Activated naive CD4-positive, alpha-beta T cell treated with anti-CD3 and anti-CD28 coated beads, Interleukin-2, amount 50 U/mL, for 72 hours (primary cell): ENCODE measurements at regions not wholly inside any gene's neighbourhood (a gene's known extent, or its start where the extent isn't known, plus 50 kb on each side); places are given as distances from the start of the nearest gene placed in this dataset.
"Not testable (repeated sequence)": the region's sequence is repeated elsewhere in the genome, so short reads cannot be mapped to it uniquely, and the experiment has no call there.

Experiments
- ATAC-seq, 2 donors: fragments of 150-1000 bp; cut with Tn5 transposase; 2 replicates each; pipeline ENCODE4 v1.10.0; 2021; ENCODE audit warnings: mild to moderate bottlenecking in 2 of 2, moderate library complexity in 2 of 2
- DNase-seq, 2 donors: peaks; one replicate each; pipeline ENCODE4 v3.0.0; 2021 to 2022; ENCODE audit warnings: low spot score in 2 of 2
- H3K27ac Mint-ChIP-seq, 2 donors: one replicate each; pipeline ENCODE4 v1.8.0; 2022; ENCODE audit warnings: mild to moderate bottlenecking in 2 of 2, mixed read lengths in 2 of 2
- H3K36me3 Mint-ChIP-seq, 2 donors: one replicate each; pipeline ENCODE4 v1.8.0; 2022; ENCODE audit warnings: mixed read lengths in 2 of 2
- H3K9me3 Mint-ChIP-seq, 2 donors: one replicate each; pipeline ENCODE4 v1.8.0; 2022; ENCODE audit warnings: mixed read lengths in 2 of 2

- H3K9me3 Mint-ChIP-seq, DNase-seq, H3K27ac Mint-ChIP-seq, ATAC-seq, H3K36me3 Mint-ChIP-seq: not testable (repeated sequence)
Measured at GRCh38 chr21:6083574-6084120, 4437.7 kb upstream of the TPTE start.

DNA sequence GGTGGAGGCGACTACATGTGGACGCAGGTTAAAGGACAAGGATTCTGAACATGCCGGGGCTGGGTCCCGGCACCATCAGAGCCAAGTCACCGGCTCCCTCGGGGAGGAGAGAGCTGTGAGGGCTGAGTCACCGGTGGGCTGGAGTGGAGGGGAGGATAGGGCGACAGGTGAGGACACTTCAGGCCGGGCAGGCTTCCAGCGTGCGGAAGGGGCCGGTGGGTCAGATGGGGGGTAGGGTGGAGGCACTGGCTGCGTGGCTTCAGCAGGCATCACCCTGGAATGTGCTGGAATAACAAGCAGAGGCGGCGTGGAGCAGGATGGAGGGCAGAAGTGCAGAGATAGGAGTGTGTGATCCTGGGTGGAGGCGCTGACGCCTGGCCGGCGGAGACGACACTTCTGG, 4435.3 kb upstream of the TPTE start:
- not testable (repeated sequence) for ATAC-seq, H3K36me3 Mint-ChIP-seq, DNase-seq, H3K9me3 Mint-ChIP-seq, H3K27ac Mint-ChIP-seq

DNA sequence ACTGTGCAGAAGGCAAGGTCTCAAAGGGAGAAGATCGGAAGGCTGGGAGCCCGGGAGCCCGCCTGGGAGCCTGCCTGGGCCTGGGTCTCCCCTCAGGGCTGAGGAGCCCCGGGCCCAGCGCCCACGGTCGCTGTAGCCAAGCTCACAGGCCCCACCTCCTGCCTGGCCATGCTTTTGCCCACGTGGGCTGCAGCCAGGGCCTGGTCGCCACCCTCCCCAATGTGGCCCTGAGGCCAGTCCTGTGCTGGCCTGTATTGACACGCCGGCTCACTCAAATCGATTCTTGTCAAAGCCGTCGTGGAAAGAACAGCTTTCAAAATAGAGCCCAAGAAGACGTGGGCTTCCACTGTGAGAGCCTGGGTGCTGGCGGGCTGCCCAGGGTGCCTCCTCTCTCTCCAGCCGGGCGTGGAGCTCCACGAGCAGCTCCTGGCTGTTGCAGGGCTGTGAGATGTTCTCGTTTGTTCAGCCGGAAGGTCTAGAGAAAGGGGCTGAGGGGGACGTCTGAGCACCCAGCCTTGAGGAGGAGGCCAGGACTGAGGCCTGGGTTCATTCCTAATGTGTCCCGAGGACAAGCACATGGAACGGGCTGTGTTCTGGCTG, 4433.7 kb upstream of the TPTE start:
- not testable (repeated sequence) for H3K9me3 Mint-ChIP-seq, ATAC-seq, DNase-seq, H3K36me3 Mint-ChIP-seq, H3K27ac Mint-ChIP-seq

GRCh38 chr21:6090286-6090908, 4431.0 kb upstream of the TPTE start:
- H3K36me3 Mint-ChIP-seq, H3K9me3 Mint-ChIP-seq, ATAC-seq, H3K27ac Mint-ChIP-seq, DNase-seq: not testable (repeated sequence)

- H3K9me3 Mint-ChIP-seq, ATAC-seq, H3K27ac Mint-ChIP-seq, DNase-seq, H3K36me3 Mint-ChIP-seq: not testable (repeated sequence)
Measured at GRCh38 chr21:6091335-6092027, 4429.9 kb upstream of the TPTE start.

- H3K36me3 Mint-ChIP-seq, ATAC-seq, H3K27ac Mint-ChIP-seq, H3K9me3 Mint-ChIP-seq, DNase-seq: not testable (repeated sequence)
Measured at GRCh38 chr21:6092401-6092800, 4429.0 kb upstream of the TPTE start.

DNA sequence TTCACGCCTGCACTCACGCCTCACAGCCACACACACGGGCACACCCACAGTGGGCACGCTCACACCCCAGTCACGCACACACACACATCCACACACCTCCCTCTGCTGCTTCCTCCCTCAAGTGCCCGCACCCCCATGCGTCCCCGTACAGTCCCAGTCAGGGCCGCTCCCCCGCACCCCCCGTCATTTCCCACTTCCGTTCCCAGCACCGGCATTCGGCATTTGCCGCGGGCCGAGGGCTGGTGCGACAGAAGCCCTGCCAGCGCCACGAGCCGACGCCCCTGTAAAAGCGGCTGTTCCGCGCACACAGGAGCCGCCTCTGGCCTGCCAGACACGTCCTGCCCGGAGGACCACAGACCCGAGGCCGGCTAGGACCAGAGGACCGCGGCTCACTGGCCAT, 4428.0 kb upstream of the TPTE start:
- not testable (repeated sequence) for H3K27ac Mint-ChIP-seq, H3K9me3 Mint-ChIP-seq, H3K36me3 Mint-ChIP-seq
- ATAC-seq (peak in 1 of 2 donors; percentile 43), DNase-seq (peak in 1 of 2 donors; percentile 3)

DNA sequence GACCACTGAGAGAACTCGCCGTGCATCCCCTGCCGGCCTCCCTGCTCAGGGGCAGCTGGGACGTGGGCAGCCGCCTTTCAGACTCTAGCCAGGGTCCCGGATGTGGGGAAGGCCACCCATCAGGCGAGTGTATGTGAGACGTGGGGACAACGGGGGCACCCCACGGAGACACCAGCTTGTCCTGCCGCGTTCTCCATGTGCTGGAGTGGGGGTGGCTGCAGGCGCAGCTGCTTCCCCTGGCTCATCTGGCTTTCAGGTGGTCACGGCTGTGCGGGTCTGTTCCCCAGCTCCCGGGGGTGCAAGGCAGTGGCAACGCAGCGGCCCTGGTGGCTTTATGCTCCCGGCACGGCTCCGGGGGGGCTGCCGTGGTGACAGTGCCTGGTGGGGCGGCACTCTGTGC, 4427.5 kb upstream of the TPTE start:
- not testable (repeated sequence) for H3K9me3 Mint-ChIP-seq, H3K36me3 Mint-ChIP-seq, DNase-seq, ATAC-seq, H3K27ac Mint-ChIP-seq

DNA sequence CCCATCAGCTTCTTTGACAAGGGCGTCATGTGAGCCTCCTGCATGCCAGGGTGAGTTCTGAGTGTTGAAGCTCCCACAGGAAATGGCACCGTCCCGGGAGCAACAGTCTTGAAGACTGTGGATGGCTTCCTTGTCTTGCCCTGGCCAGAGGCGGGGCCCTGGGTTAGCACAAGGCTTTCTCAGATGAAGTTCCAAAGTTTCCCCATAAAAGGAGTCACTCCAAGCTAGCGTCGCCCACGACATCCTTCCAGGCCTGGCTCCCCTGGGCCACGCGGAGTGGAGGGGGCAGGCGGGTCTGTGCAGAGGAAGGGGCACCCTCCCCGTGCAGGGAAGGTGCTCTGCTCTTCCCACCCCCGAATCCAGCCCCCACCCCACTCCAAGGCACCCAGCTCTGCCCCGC, 4426.1 kb upstream of the TPTE start:
- DNase-seq, H3K9me3 Mint-ChIP-seq, H3K36me3 Mint-ChIP-seq, ATAC-seq, H3K27ac Mint-ChIP-seq: not testable (repeated sequence)

- not testable (repeated sequence) for ATAC-seq, H3K36me3 Mint-ChIP-seq, DNase-seq, H3K9me3 Mint-ChIP-seq, H3K27ac Mint-ChIP-seq
Measured at GRCh38 chr21:6096560-6097424, 4424.6 kb upstream of the TPTE start.

DNA sequence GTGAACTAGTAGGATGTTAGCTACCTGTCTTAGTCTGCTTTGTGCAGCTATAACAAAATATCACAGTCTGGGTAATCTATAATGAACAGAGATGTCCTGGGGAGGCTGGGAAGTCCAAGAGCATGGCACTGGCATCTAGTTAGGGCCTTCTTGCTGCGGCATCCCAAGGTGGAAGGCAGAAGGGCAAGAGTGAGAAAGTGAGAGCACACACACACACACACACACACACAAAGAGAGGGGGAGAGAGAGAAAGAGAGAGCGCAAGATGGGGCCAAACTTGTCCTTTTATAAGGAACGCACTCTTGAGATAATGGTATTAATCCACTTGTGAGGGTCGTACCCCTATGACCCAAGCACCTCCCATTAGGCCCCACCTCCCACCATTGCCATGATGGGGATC, 4423.6 kb upstream of the TPTE start:
- not testable (repeated sequence) for H3K27ac Mint-ChIP-seq, ATAC-seq, H3K36me3 Mint-ChIP-seq, H3K9me3 Mint-ChIP-seq, DNase-seq

- not testable (repeated sequence) for DNase-seq, H3K36me3 Mint-ChIP-seq, H3K9me3 Mint-ChIP-seq, ATAC-seq, H3K27ac Mint-ChIP-seq
Measured at GRCh38 chr21:6098191-6098935, 4423.0 kb upstream of the TPTE start.

- not testable (repeated sequence) for H3K9me3 Mint-ChIP-seq, H3K36me3 Mint-ChIP-seq, ATAC-seq, DNase-seq, H3K27ac Mint-ChIP-seq
Measured at GRCh38 chr21:6101588-6101987, 4419.8 kb upstream of the TPTE start.

- H3K36me3 Mint-ChIP-seq, H3K9me3 Mint-ChIP-seq, DNase-seq, ATAC-seq, H3K27ac Mint-ChIP-seq: not testable (repeated sequence)
Measured at GRCh38 chr21:6104546-6104945, 4416.8 kb upstream of the TPTE start.

- H3K9me3 Mint-ChIP-seq, DNase-seq, H3K36me3 Mint-ChIP-seq, ATAC-seq, H3K27ac Mint-ChIP-seq: not testable (repeated sequence)
Measured at GRCh38 chr21:6106686-6107567, 4414.5 kb upstream of the TPTE start.
